ENCODE measurements at regions not wholly inside any gene's neighbourhood (a gene's known extent, or its start where the extent isn't known, plus 50 kb on each side); places are given as distances from the start of the nearest gene placed in this dataset.

DNA sequence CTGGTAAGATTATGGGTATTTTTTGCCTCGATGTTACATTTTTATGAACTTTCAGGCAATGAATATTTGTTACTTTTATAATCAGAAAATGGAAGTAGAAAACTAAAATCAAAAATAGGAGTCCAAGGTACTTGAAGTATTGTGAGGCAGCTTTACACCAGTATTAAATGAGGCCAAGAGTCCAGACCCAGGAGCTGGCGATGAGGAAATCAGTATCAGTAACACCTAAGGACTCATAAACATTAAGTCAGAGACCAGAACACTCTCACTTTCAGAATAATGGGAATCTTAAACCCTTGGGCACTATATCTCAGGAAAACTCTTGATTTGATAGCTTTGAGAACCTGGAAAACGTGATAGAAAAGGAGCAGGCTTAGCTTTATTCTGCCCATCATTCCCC is 208.8 kb downstream of the GXYLT1 start:
- H3K4me3 ChIP-seq = no peak overlapping the region
- H3K36me3 ChIP-seq = no peaks in the 10 kb centered on the region
- no peak for DNase-seq (ENCODE audit: low spot score in 2 of 2)
- intact Hi-C loops (cut with DNase I) = no loop called here
- no peaks in the 10 kb centered on the region for H3K27me3 ChIP-seq
- TF ChIP-seq, protein P1, sequence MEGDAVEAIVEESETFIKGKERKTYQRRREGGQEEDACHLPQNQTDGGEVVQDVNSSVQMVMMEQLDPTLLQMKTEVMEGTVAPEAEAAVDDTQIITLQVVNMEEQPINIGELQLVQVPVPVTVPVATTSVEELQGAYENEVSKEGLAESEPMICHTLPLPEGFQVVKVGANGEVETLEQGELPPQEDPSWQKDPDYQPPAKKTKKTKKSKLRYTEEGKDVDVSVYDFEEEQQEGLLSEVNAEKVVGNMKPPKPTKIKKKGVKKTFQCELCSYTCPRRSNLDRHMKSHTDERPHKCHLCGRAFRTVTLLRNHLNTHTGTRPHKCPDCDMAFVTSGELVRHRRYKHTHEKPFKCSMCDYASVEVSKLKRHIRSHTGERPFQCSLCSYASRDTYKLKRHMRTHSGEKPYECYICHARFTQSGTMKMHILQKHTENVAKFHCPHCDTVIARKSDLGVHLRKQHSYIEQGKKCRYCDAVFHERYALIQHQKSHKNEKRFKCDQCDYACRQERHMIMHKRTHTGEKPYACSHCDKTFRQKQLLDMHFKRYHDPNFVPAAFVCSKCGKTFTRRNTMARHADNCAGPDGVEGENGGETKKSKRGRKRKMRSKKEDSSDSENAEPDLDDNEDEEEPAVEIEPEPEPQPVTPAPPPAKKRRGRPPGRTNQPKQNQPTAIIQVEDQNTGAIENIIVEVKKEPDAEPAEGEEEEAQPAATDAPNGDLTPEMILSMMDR (IDR thresholded peaks at IDR 0.05) = no peak
- H3K9me3 ChIP-seq = no peaks in the 10 kb centered on the region
- H3K27ac ChIP-seq = peak overlapping the region in 1 of 2 donors; percentile 61
- H3K4me1 ChIP-seq = peaks cover 4 to 8% of the 10 kb centered on the region in 2 donors

DNA sequence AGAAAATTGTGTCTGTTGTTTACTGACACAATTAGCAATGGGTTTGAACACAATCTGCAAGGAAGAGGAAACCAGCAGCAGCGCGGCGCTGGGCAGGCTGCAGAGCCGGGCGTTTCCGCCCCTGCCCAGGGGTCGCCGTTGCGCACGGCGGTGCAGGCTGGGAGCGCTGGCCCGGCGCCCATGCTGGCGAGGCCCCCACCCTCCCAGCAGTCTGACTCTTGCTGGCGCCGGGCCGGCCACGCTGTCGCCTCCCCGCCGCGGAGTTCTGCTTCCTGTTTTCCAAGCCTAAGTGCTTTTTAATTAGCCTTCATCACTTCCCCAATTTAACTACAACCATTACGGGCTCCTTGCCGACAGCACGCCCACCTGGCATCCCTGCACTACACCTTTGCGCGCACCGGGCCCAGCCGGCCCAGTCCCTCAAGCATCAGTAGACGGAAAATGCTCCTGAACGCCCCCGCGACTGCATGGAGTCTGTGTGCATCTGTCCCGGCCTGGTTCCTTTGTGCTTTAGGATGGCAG is 212.1 kb downstream of the GXYLT1 start:
- no peaks in the 10 kb centered on the region for H3K27me3 ChIP-seq
- intact Hi-C loops (cut with DNase I) = no loop called here
- TF ChIP-seq, protein P1 (IDR thresholded peaks at IDR 0.05) = no peak
- peak overlapping the region; percentile 48 to 51 for H3K27ac ChIP-seq
- H3K4me1 ChIP-seq = peaks cover 4 to 8% of the 10 kb centered on the region in 2 donors
- H3K4me3 ChIP-seq = peak overlapping the region; percentile 67 to 76
- DNase-seq (ENCODE audit: low spot score in 2 of 2) = peak; percentile 16 to 78
- no peaks in the 10 kb centered on the region for H3K36me3 ChIP-seq
- no peaks in the 10 kb centered on the region for H3K9me3 ChIP-seq

DNA sequence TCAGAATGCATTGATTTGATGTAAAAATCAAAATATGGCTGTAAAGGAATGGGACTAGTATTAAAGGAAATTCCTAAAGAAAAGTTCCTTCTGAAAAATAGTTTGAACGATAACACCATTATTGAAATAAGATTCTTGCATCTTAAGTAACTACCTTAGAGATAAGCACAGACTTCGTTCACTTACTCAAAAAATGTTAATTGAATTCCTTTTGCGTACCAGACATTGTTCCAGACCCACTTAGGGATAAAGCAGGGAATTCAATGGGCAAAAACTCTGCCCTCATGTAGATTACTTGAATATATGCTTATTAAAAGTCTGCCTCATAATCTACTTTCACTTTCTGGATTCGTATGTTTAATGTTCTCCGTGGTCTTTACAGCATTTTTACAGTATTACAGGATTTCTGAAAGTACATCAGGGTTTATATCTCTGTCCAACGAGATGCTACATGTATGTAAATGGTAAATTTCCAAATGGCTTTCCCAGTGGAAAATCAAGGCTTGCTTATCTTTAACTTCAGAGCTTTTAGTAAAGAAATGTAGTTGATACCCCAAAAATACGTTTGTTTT is 213.7 kb downstream of the GXYLT1 start:
- peaks cover 4 to 8% of the 10 kb centered on the region in 2 donors for H3K4me1 ChIP-seq
- H3K9me3 ChIP-seq = no peaks in the 10 kb centered on the region
- H3K27me3 ChIP-seq = no peaks in the 10 kb centered on the region
- H3K36me3 ChIP-seq = no peaks in the 10 kb centered on the region
- DNase-seq (ENCODE audit: low spot score in 2 of 2) = no peak
- intact Hi-C loops (cut with DNase I) = no loop called here
- peak overlapping the region; percentile 6 to 36 for H3K27ac ChIP-seq
- TF ChIP-seq, protein P1 (IDR thresholded peaks at IDR 0.05) = no peak
- H3K4me3 ChIP-seq = peak overlapping the region; percentile 28 to 43

DNA sequence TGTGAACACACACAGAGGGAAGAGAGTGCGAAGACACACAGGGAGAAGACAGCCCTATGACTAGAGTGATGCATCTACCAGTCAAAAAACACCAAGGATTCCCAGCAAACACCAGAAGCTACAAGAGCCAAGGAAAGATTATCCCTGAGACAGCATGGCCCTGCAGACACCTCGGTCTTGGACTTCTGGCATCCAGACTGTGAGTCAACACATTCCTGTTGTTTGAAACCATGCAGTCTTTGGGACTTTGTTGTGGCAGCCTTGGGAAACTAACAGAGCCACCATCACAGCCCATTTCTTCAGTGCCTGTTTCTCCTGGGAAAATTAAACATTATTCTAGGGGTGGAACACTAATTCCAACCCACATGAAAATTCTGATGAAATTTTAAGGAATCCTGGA is 220.6 kb downstream of the GXYLT1 start:
- no peak for DNase-seq (ENCODE audit: low spot score in 2 of 2)
- TF ChIP-seq, protein P1 (IDR thresholded peaks at IDR 0.05) = no peak
- H3K27ac ChIP-seq = peak overlapping the region; percentile 26 to 39
- H3K4me3 ChIP-seq = no peak overlapping the region
- intact Hi-C loops (cut with DNase I) = no loop called here
- no peaks in the 10 kb centered on the region for H3K4me1 ChIP-seq
- H3K27me3 ChIP-seq = no peaks in the 10 kb centered on the region
- no peaks in the 10 kb centered on the region for H3K36me3 ChIP-seq
- no peaks in the 10 kb centered on the region for H3K9me3 ChIP-seq

DNA sequence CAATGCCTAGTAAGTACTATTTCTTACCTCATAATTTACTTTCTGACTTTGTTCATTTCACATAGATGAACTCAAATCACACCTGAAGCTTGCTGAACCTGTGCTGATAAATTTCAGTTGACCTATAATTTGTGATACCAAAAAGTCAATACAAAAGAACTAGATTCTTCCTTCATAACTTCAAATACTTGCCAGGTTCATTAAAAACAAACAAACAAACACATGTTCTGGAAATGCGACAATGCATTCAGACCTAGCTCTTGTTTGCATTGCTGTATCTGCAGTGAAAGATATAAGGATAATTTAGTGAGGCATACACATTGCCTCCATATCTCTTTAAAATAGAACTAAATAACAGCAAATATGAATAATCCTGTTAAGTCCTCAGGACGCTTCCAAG is 221.3 kb downstream of the GXYLT1 start:
- intact Hi-C loops (cut with DNase I) = no loop called here
- Histone ChIP-seq H3K27ac (no peak overlapping the region), H3K36me3 (no peaks in the 10 kb centered on the region), H3K27me3 (no peaks in the 10 kb centered on the region), H3K4me3 (no peak overlapping the region), H3K4me1 (no peaks in the 10 kb centered on the region), H3K9me3 (no peaks in the 10 kb centered on the region)
- no peak for DNase-seq (ENCODE audit: low spot score in 2 of 2)
- TF ChIP-seq, protein P1 (IDR thresholded peaks at IDR 0.05) = no peak

All from ascending aorta (tissue), 2 donors.